IPS-18a (cell line): ENCODE measurements at regions not wholly inside any gene's neighbourhood (a gene's known extent, or its start where the extent isn't known, plus 50 kb on each side); places are given as distances from the start of the nearest gene placed in this dataset.

Experiments used
- H3K27ac ChIP-seq: one replicate; pipeline ENCODE4 v1.5.1; 2013; ENCODE audit warnings: low read length
- H3K27me3 ChIP-seq: one replicate; pipeline ENCODE4 v1.6.1; 2013; ENCODE audit warnings: mild to moderate bottlenecking, low read length; ENCODE audit not compliant: control insufficient read depth, insufficient read depth
- H3K36me3 ChIP-seq: one replicate; pipeline ENCODE4 v1.6.1; 2013; ENCODE audit warnings: low read depth, low read length; ENCODE audit not compliant: control insufficient read depth
- H3K4me1 ChIP-seq: one replicate; pipeline ENCODE4 v1.6.1; 2013; ENCODE audit warnings: low read depth, low read length; ENCODE audit not compliant: control insufficient read depth
- H3K4me3 ChIP-seq: one replicate; pipeline ENCODE4 v1.5.1; 2013; ENCODE audit warnings: low read length
- H3K9ac ChIP-seq: one replicate; pipeline ENCODE4 v1.6.1; 2013; ENCODE audit warnings: mild to moderate bottlenecking, low read length, moderate library complexity
- H3K9me3 ChIP-seq: one replicate; pipeline ENCODE4 v1.6.1; 2013; ENCODE audit warnings: low read depth, low read length; ENCODE audit not compliant: control insufficient read depth

GRCh38 chr11:103585401-103585800 is 451.0 kb upstream of the DDI1 start:
- Histone ChIP-seq H3K9ac (no peak overlapping the region), H3K27ac (no peak overlapping the region), H3K4me1 (no peaks in the 10 kb centered on the region), H3K27me3 (no peaks in the 10 kb centered on the region), H3K4me3 (no peak overlapping the region), H3K36me3 (no peaks in the 10 kb centered on the region), H3K9me3 (no peaks in the 10 kb centered on the region)

DNA sequence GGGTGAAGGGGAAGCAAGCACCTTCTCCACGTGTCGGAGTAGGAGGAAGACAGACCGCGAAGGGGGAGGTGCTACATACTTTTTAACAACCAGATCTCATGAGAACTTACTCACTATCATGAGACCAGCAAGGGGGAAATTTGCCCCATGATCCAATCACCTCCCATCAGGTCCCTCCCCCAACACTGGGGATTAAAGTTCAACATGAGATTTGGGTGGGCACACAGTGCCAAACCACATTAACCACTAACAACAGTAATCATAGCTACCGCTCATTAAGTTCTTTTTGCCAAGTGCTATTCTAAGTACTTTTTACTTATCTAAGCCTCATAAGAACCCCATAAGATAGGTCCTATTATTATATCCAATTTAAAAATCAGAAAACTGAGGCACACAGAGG is 450.5 kb upstream of the DDI1 start:
- no peaks in the 10 kb centered on the region for H3K27me3 ChIP-seq
- no peak overlapping the region for H3K4me3 ChIP-seq
- H3K9me3 ChIP-seq = no peaks in the 10 kb centered on the region
- no peak overlapping the region for H3K9ac ChIP-seq
- no peak overlapping the region for H3K27ac ChIP-seq
- H3K4me1 ChIP-seq = no peaks in the 10 kb centered on the region
- no peaks in the 10 kb centered on the region for H3K36me3 ChIP-seq

GRCh38 chr11:103586756-103587155 is 449.7 kb upstream of the DDI1 start:
- H3K4me3 ChIP-seq = no peak overlapping the region
- no peak overlapping the region for H3K9ac ChIP-seq
- no peaks in the 10 kb centered on the region for H3K27me3 ChIP-seq
- H3K4me1 ChIP-seq = no peaks in the 10 kb centered on the region
- no peaks in the 10 kb centered on the region for H3K36me3 ChIP-seq
- H3K9me3 ChIP-seq = no peaks in the 10 kb centered on the region
- no peak overlapping the region for H3K27ac ChIP-seq

DNA sequence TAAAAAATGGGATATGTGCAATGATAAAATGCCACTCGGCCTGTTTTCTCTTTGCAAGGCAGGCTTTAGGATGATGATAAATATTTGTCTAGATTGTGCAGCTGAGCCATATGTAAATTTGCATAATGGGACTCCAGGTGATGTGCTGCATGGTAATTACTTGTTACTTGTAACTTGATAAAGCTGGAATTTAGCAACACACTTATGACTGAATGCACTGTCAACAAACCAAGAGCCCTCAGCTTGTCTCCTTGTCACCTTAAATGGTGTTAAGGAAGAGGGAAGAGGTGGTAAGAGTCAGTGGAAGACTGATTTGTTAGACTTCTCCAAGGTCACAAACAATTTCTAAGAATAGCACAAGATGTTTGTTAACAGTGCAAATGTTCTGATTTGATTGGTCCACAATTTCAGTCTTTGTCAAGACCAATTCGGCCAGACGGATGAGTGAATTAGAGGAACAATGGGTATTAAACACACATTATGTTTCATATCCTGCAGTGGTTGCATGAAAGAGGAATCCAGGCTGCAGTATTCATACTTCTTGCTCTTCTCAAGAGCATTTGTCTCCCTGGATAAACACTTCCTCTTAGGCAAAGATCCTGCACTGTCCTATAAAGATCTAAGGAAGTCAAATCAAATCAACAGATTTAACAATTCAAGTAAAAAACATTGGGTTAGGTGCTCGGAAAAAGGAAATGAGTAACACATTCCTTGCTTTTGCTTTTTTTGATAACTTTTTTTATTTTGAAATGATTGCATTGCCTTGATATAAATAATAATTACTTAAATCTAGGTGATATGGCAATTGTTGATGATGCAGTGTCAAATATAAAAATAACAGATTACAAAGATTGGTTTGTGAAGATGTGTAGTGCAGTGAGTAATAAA is 448.3 kb upstream of the DDI1 start:
- no peaks in the 10 kb centered on the region for H3K4me1 ChIP-seq

GRCh38 chr11:103591554-103591953 is 444.9 kb upstream of the DDI1 start:
- Histone ChIP-seq H3K36me3 (no peaks in the 10 kb centered on the region), H3K4me1 (no peaks in the 10 kb centered on the region), H3K27me3 (no peaks in the 10 kb centered on the region), H3K27ac (no peak overlapping the region), H3K4me3 (no peak overlapping the region), H3K9ac (no peak overlapping the region), H3K9me3 (no peaks in the 10 kb centered on the region)

More for the DNA sequence above, 448.3 kb upstream of the DDI1 start:
- Histone ChIP-seq H3K27me3 (no peaks in the 10 kb centered on the region), H3K9me3 (no peaks in the 10 kb centered on the region), H3K27ac (no peak overlapping the region), H3K4me3 (no peak overlapping the region), H3K36me3 (no peaks in the 10 kb centered on the region), H3K9ac (no peak overlapping the region)

GRCh38 chr11:103594283-103594682 is 442.2 kb upstream of the DDI1 start:
- Histone ChIP-seq H3K4me3 (no peak overlapping the region), H3K9ac (no peak overlapping the region), H3K36me3 (no peaks in the 10 kb centered on the region)

GRCh38 chr11:103596315-103596714 is 440.1 kb upstream of the DDI1 start:
- H3K9me3 ChIP-seq = no peaks in the 10 kb centered on the region
- H3K9ac ChIP-seq = no peak overlapping the region
- no peaks in the 10 kb centered on the region for H3K27me3 ChIP-seq
- no peaks in the 10 kb centered on the region for H3K36me3 ChIP-seq
- H3K4me1 ChIP-seq = no peaks in the 10 kb centered on the region
- no peak overlapping the region for H3K27ac ChIP-seq
- no peak overlapping the region for H3K4me3 ChIP-seq

More at GRCh38 chr11:103594283-103594682, 442.2 kb upstream of the DDI1 start:
- Histone ChIP-seq H3K9me3 (no peaks in the 10 kb centered on the region), H3K4me1 (no peaks in the 10 kb centered on the region), H3K27ac (no peak overlapping the region), H3K27me3 (no peaks in the 10 kb centered on the region)

GRCh38 chr11:103601225-103601846 is 435.1 kb upstream of the DDI1 start:
- Histone ChIP-seq H3K27me3 (no peaks in the 10 kb centered on the region), H3K9me3 (no peaks in the 10 kb centered on the region), H3K4me1 (no peaks in the 10 kb centered on the region), H3K27ac (no peak overlapping the region), H3K9ac (no peak overlapping the region), H3K36me3 (no peaks in the 10 kb centered on the region), H3K4me3 (no peak overlapping the region)

GRCh38 chr11:103602840-103603239 is 433.6 kb upstream of the DDI1 start:
- no peaks in the 10 kb centered on the region for H3K4me1 ChIP-seq
- no peaks in the 10 kb centered on the region for H3K27me3 ChIP-seq
- no peak overlapping the region for H3K9ac ChIP-seq
- no peak overlapping the region for H3K4me3 ChIP-seq
- H3K27ac ChIP-seq = no peak overlapping the region
- no peaks in the 10 kb centered on the region for H3K36me3 ChIP-seq
- H3K9me3 ChIP-seq = no peaks in the 10 kb centered on the region

- no peaks in the 10 kb centered on the region for H3K36me3 ChIP-seq
- no peaks in the 10 kb centered on the region for H3K27me3 ChIP-seq
- no peak overlapping the region for H3K27ac ChIP-seq
- H3K9ac ChIP-seq = no peak overlapping the region
- no peak overlapping the region for H3K4me3 ChIP-seq
- no peaks in the 10 kb centered on the region for H3K9me3 ChIP-seq
- H3K4me1 ChIP-seq = no peaks in the 10 kb centered on the region
Measured at GRCh38 chr11:103604310-103604709, 432.1 kb upstream of the DDI1 start.

- no peak overlapping the region for H3K4me3 ChIP-seq
Measured at GRCh38 chr11:103608566-103608965, 427.9 kb upstream of the DDI1 start.

More at GRCh38 chr11:103608566-103608965, 427.9 kb upstream of the DDI1 start:
- Histone ChIP-seq H3K9me3 (no peaks in the 10 kb centered on the region), H3K36me3 (no peaks in the 10 kb centered on the region), H3K27ac (no peak overlapping the region), H3K4me1 (no peaks in the 10 kb centered on the region), H3K27me3 (no peaks in the 10 kb centered on the region), H3K9ac (no peak overlapping the region)
